IMR-90 (cell line): ENCODE measurements at regions not wholly inside any gene's neighbourhood (a gene's known extent, or its start where the extent isn't known, plus 50 kb on each side); places are given as distances from the start of the nearest gene placed in this dataset.

ENCODE experiments used
- BHLHE40 ChIP-seq: fragments of 150-350 bp; IDR thresholded peaks from 2 replicates; pipeline ENCODE4 v1.6.1; 2016; ENCODE audit warnings: mild to moderate bottlenecking, low read depth, low read length
- CEBPB ChIP-seq: IDR thresholded peaks from 2 replicates; pipeline ENCODE4 v1.6.1; 2012; ENCODE audit warnings: low read depth, low read length, improper control_type of control experiment
- CHD1 ChIP-seq: IDR thresholded peaks from 2 replicates; pipeline ENCODE4 v1.6.1; 2012; ENCODE audit warnings: low read depth, low read length, improper control_type of control experiment
- CTCF ChIP-seq: conservative IDR thresholded peaks from 2 replicates; pipeline ENCODE4 v1.5.1; 2012; ENCODE audit warnings: mild to moderate bottlenecking, low read depth, low read length, improper control_type of control experiment
- ELK1 ChIP-seq: fragments of 150-350 bp; IDR thresholded peaks from 2 replicates; pipeline ENCODE4 v1.6.1; 2016; ENCODE audit warnings: low read depth, mild to moderate bottlenecking, low read length, moderate library complexity, borderline replicate concordance
- FOS ChIP-seq: fragments of 150-350 bp; IDR thresholded peaks from 2 replicates; pipeline ENCODE4 v1.6.1; 2016; ENCODE audit warnings: low read depth, low read length
- MAZ ChIP-seq: IDR thresholded peaks from 2 replicates; pipeline ENCODE4 v1.6.1; 2012; ENCODE audit warnings: low read depth, mild to moderate bottlenecking, low read length, improper control_type of control experiment, moderate library complexity, borderline replicate concordance
- MXI1 ChIP-seq: IDR thresholded peaks from 2 replicates; pipeline ENCODE4 v1.6.1; 2012; ENCODE audit warnings: low read depth, mild to moderate bottlenecking, low read length, moderate library complexity, borderline replicate concordance
- POLR2A ChIP-seq: IDR thresholded peaks from 2 replicates; pipeline ENCODE4 v1.6.1; 2012; ENCODE audit warnings: mild to moderate bottlenecking, low read depth, low read length
- RAD21 ChIP-seq: IDR thresholded peaks from 2 replicates; pipeline ENCODE4 v1.6.1; 2012; ENCODE audit warnings: low read length, improper control_type of control experiment
- RCOR1 ChIP-seq: IDR thresholded peaks from 2 replicates; pipeline ENCODE4 v1.6.1; 2012; ENCODE audit warnings: mild to moderate bottlenecking, low read length, improper control_type of control experiment; ENCODE audit not compliant: insufficient replicate concordance
- RFX5 ChIP-seq: IDR thresholded peaks from 2 replicates; pipeline ENCODE4 v1.8.0; 2012; ENCODE audit warnings: low read depth, mild to moderate bottlenecking, low read length, moderate library complexity
- SMC3 ChIP-seq: fragments of 150-350 bp; IDR thresholded peaks from 2 replicates; pipeline ENCODE4 v1.6.1; 2016; ENCODE audit warnings: low read depth, mild to moderate bottlenecking, antibody characterized with exemption, low read length, moderate library complexity
- USF2 ChIP-seq: fragments of 150-350 bp; IDR thresholded peaks from 2 replicates; pipeline ENCODE4 v1.6.1; 2017; ENCODE audit warnings: mild to moderate bottlenecking, antibody characterized with exemption, low read length, low read depth

- TF ChIP-seq POLR2A (no peak), CTCF (no peak), SMC3 (no peak), FOS (no peak), BHLHE40 (no peak), MXI1 (no peak), RFX5 (no peak), RAD21 (no peak), CEBPB (no peak), CHD1 (no peak), ELK1 (no peak), RCOR1 (no peak), USF2 (no peak), MAZ (no peak)
These were observed 181.5 kb upstream of the MOCS2 start for GRCh38 chr5:53291047-53291446.
